HEK293 (cell line): ENCODE measurements at regions not wholly inside any gene's neighbourhood (a gene's known extent, or its start where the extent isn't known, plus 50 kb on each side); places are given as distances from the start of the nearest gene placed in this dataset.

Source experiments
- CTCF ChIA-PET: fragments of 350-600 bp; formaldehyde crosslinking; extraction: SDS; loops from one replicate; lab custom pipeline; 2021; ENCODE audit warnings: antibody characterized with exemption; lab: Yijun Ruan, JAX
- POLR2A ChIA-PET: fragments of 300-600 bp; formaldehyde crosslinking; extraction: SDS; loops from one replicate; lab custom pipeline; 2020; ENCODE audit warnings: antibody characterized with exemption, inconsistent platforms; lab: Yijun Ruan, JAX
- H3K27ac ChIP-seq: fragments of 200-500 bp; sonication (Bioruptor generic); 2 replicates; pipeline ENCODE4 v1.5.1; 2014; ENCODE audit warnings: low read depth, low read length, control low read depth, inconsistent platforms; ENCODE audit errors: extremely low read depth
- H3K36me3 ChIP-seq, 2 experiments: fragments of 200-500 bp in 1 of 2; sonication (Bioruptor generic) in 1 of 2; 1 replicate in 1 of 2; 2 replicates in 1 of 2; pipeline ENCODE4 v1.5.1; 2014 to 2017; ENCODE audit warnings: inconsistent platforms in 2 of 2, low read length in 2 of 2; ENCODE audit not compliant: control insufficient read depth in 2 of 2, insufficient read depth in 1 of 2
- H3K4me1 ChIP-seq: fragments of 200-500 bp; sonication (Bioruptor generic); 2 replicates; pipeline ENCODE4 v1.5.1; 2014; ENCODE audit warnings: mild to moderate bottlenecking, low read length, inconsistent platforms; ENCODE audit not compliant: control insufficient read depth, insufficient read depth
- H3K4me3 ChIP-seq: 2 replicates; pipeline ENCODE4 v1.5.1; 2011; ENCODE audit warnings: low read depth, mild to moderate bottlenecking, control low read depth, low read length, moderate library complexity
- H3K9me3 ChIP-seq: fragments of 200-500 bp; sonication (Bioruptor generic); 2 replicates; pipeline ENCODE4 v1.5.1; 2014; ENCODE audit warnings: low read depth, low read length, inconsistent platforms; ENCODE audit not compliant: control insufficient read depth, insufficient read depth
- SP3 ChIP-seq: fragments of 450-650 bp; formaldehyde crosslinking; IDR thresholded peaks from 2 replicates; pipeline ENCODE4 v1.5.1; 2016; ENCODE audit warnings: missing biosample characterization, missing genetic modification characterization
- WT1 ChIP-seq: fragments of 450-650 bp; formaldehyde crosslinking; IDR thresholded peaks from 2 replicates; pipeline ENCODE4 v1.5.1; 2016; ENCODE audit warnings: missing biosample characterization, missing genetic modification characterization
- ZBTB21 ChIP-seq: fragments of 450-650 bp; formaldehyde crosslinking; IDR thresholded peaks from 2 replicates; pipeline ENCODE4 v1.5.1; 2017; ENCODE audit warnings: missing biosample characterization, missing genetic modification characterization
- ZBTB6 ChIP-seq: fragments of 450-650 bp; formaldehyde crosslinking; IDR thresholded peaks from 2 replicates; pipeline ENCODE4 v1.5.1; 2017; ENCODE audit warnings: missing biosample characterization, missing genetic modification characterization
- ZIC2 ChIP-seq: fragments of 450-650 bp; formaldehyde crosslinking; IDR thresholded peaks from 2 replicates; pipeline ENCODE4 v1.5.1; 2016; ENCODE audit warnings: missing biosample characterization, missing genetic modification characterization
- ZNF112 ChIP-seq: fragments of 450-650 bp; formaldehyde crosslinking; IDR thresholded peaks from 2 replicates; pipeline ENCODE4 v1.5.0; 2017; ENCODE audit warnings: missing biosample characterization, missing genetic modification characterization
- ZNF133 ChIP-seq: fragments of 450-650 bp; formaldehyde crosslinking; IDR thresholded peaks from 2 replicates; pipeline ENCODE4 v1.5.1; 2016; ENCODE audit warnings: missing biosample characterization, missing genetic modification characterization
- ZNF140 ChIP-seq: fragments of 450-650 bp; formaldehyde crosslinking; IDR thresholded peaks from 2 replicates; pipeline ENCODE4 v1.5.1; 2016; ENCODE audit warnings: missing biosample characterization, missing genetic modification characterization
- ZNF155 ChIP-seq: fragments of 450-650 bp; formaldehyde crosslinking; IDR thresholded peaks from 2 replicates; pipeline ENCODE4 v1.5.1; 2016; ENCODE audit warnings: missing biosample characterization, missing genetic modification characterization
- ZNF311 ChIP-seq: fragments of 450-650 bp; formaldehyde crosslinking; IDR thresholded peaks from 2 replicates; pipeline ENCODE4 v1.5.1; 2017; ENCODE audit warnings: missing biosample characterization, missing genetic modification characterization, borderline replicate concordance
- ZNF341 ChIP-seq: fragments of 450-650 bp; formaldehyde crosslinking; IDR thresholded peaks from 2 replicates; pipeline ENCODE4; 2016; ENCODE audit warnings: low read depth, missing biosample characterization, missing genetic modification characterization
- ZNF48 ChIP-seq: fragments of 450-650 bp; formaldehyde crosslinking; IDR thresholded peaks from 2 replicates; pipeline ENCODE4 v1.5.1; 2016; ENCODE audit warnings: missing biosample characterization, missing genetic modification characterization
- ZNF530 ChIP-seq: fragments of 450-650 bp; formaldehyde crosslinking; IDR thresholded peaks from 2 replicates; pipeline ENCODE4 v1.5.1; 2016; ENCODE audit warnings: low read depth, missing biosample characterization, missing genetic modification characterization
- ZNF555 ChIP-seq: fragments of 450-650 bp; formaldehyde crosslinking; conservative IDR thresholded peaks from 2 replicates; pipeline ENCODE4 v1.5.1; 2017; ENCODE audit warnings: missing biosample characterization, mild to moderate bottlenecking, missing genetic modification characterization, inconsistent platforms
- ZNF558 ChIP-seq: fragments of 450-650 bp; formaldehyde crosslinking; IDR thresholded peaks from 2 replicates; pipeline ENCODE4 v1.5.1; 2016; ENCODE audit warnings: missing biosample characterization, missing genetic modification characterization
- ZNF692 ChIP-seq: fragments of 450-650 bp; formaldehyde crosslinking; IDR thresholded peaks from 2 replicates; pipeline ENCODE4 v1.5.1; 2016; ENCODE audit warnings: missing biosample characterization, missing genetic modification characterization
- ZNF76 ChIP-seq: fragments of 450-650 bp; formaldehyde crosslinking; IDR thresholded peaks from 2 replicates; pipeline ENCODE4; 2016; ENCODE audit warnings: low read depth, missing biosample characterization, missing genetic modification characterization, borderline replicate concordance
- ZNF776 ChIP-seq: fragments of 450-650 bp; formaldehyde crosslinking; IDR thresholded peaks from 2 replicates; pipeline ENCODE4 v1.5.0; 2017; ENCODE audit warnings: missing biosample characterization, missing genetic modification characterization, borderline replicate concordance
- TF ChIP-seq, protein P1 (sequence below): fragments of 450-650 bp; formaldehyde crosslinking; IDR thresholded peaks from 2 replicates; pipeline ENCODE4 v1.5.1; 2016; ENCODE audit warnings: missing biosample characterization, missing genetic modification characterization, low read depth
- TF ChIP-seq, protein P2 (sequence below): fragments of 450-650 bp; formaldehyde crosslinking; optimal IDR thresholded peaks from 2 replicates; pipeline ENCODE3; 2016; ENCODE audit warnings: missing biosample characterization, mild to moderate bottlenecking, missing genetic modification characterization

DNA sequence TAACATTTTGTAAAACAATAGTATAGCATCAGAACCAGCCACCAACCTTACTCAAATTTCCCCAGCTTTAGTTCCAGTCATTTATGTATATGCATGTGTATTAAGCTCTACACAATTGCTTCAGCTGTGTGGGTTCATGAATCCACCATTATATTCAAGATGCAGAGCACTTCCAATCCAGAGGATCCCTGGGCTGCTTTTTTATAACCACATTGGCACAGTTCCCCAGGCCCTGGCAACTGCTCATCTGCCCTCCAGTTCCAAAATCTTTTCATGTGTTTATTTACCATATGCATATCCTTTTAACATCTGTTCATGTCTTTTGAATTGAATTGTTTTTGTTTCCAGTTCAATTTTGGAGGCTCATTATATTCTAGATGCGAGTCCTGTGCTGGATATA is 482.9 kb upstream of the HS6ST1 start:
- TF ChIP-seq, protein P1, sequence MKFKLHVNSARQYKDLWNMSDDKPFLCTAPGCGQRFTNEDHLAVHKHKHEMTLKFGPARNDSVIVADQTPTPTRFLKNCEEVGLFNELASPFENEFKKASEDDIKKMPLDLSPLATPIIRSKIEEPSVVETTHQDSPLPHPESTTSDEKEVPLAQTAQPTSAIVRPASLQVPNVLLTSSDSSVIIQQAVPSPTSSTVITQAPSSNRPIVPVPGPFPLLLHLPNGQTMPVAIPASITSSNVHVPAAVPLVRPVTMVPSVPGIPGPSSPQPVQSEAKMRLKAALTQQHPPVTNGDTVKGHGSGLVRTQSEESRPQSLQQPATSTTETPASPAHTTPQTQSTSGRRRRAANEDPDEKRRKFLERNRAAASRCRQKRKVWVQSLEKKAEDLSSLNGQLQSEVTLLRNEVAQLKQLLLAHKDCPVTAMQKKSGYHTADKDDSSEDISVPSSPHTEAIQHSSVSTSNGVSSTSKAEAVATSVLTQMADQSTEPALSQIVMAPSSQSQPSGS (tag by site-specific recombination) = no peak
- TF ChIP-seq ZNF776 (tag by site-specific recombination) (no peak), ZNF341 (no peak), ZBTB6 (tag by site-specific recombination) (no peak), WT1 (tag by site-specific recombination) (no peak), ZIC2 (tag by site-specific recombination) (no peak), ZNF112 (tag by site-specific recombination) (no peak), ZNF48 (tag by site-specific recombination) (no peak)
- POLR2A ChIA-PET = no interaction called here
- no peaks in the 10 kb centered on the region for H3K9me3 ChIP-seq
- no peak overlapping the region for H3K27ac ChIP-seq
- H3K36me3 ChIP-seq = no peaks in the 10 kb centered on the region
- CTCF ChIA-PET = no interaction called here
- no peaks in the 10 kb centered on the region for H3K4me1 ChIP-seq
- H3K4me3 ChIP-seq = no peak overlapping the region

GRCh38 chr2:128803222-128803621 is 484.6 kb upstream of the HS6ST1 start:
- no peaks in the 10 kb centered on the region for H3K9me3 ChIP-seq
- H3K36me3 ChIP-seq = no peaks in the 10 kb centered on the region
- ChIA-PET CTCF (no interaction called here), POLR2A (no interaction called here)
- TF ChIP-seq ZNF140 (tag by site-specific recombination) = no peak
- no peak overlapping the region for H3K27ac ChIP-seq
- H3K4me3 ChIP-seq = no peak overlapping the region
- no peaks in the 10 kb centered on the region for H3K4me1 ChIP-seq

GRCh38 chr2:128805237-128805636 is 486.6 kb upstream of the HS6ST1 start:
- POLR2A ChIA-PET = no interaction called here
- H3K4me3 ChIP-seq = no peak overlapping the region

More at GRCh38 chr2:128805237-128805636, 486.6 kb upstream of the HS6ST1 start:
- no peaks in the 10 kb centered on the region for H3K4me1 ChIP-seq
- TF ChIP-seq ZNF530 (no peak), ZNF692 (tag by site-specific recombination) (no peak), ZBTB21 (tag by site-specific recombination) (no peak), SP3 (no peak), ZIC2 (tag by site-specific recombination) (no peak), ZNF133 (tag by site-specific recombination) (no peak), ZNF311 (tag by site-specific recombination) (no peak), ZNF558 (no peak), ZNF155 (tag by site-specific recombination) (no peak), ZNF555 (no peak), ZNF76 (tag by site-specific recombination) (no peak)
- TF ChIP-seq, protein P2, sequence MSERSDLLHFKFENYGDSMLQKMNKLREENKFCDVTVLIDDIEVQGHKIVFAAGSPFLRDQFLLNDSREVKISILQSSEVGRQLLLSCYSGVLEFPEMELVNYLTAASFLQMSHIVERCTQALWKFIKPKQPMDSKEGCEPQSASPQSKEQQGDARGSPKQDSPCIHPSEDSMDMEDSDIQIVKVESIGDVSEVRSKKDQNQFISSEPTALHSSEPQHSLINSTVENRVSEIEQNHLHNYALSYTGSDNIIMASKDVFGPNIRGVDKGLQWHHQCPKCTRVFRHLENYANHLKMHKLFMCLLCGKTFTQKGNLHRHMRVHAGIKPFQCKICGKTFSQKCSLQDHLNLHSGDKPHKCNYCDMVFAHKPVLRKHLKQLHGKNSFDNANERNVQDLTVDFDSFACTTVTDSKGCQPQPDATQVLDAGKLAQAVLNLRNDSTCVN (tag by site-specific recombination) = no peak
- TF ChIP-seq, all 188 proteins: peak for 0
- Histone ChIP-seq H3K9me3 (no peaks in the 10 kb centered on the region), H3K27ac (no peak overlapping the region), H3K36me3 (no peaks in the 10 kb centered on the region)
- CTCF ChIA-PET = no interaction called here
